Calu3 (cell line): ENCODE measurements at regions not wholly inside any gene's neighbourhood (a gene's known extent, or its start where the extent isn't known, plus 50 kb on each side); places are given as distances from the start of the nearest gene placed in this dataset.

Experiments used
- BruUV-seq: library from RNA; stranded (reverse); fragments of 400-500 nt; replicated peaks from 2 replicates; lab custom pipeline; 2021; lab: Mats Ljungman, UMichigan
- CTCF ChIA-PET: fragments of 300-600 bp; sonication (Branson Sonifier 250); formaldehyde crosslinking; loops from one replicate; lab custom pipeline; 2022; ENCODE audit warnings: antibody characterized with exemption; lab: Charles Lee
- DNase-seq: peaks from one replicate; pipeline ENCODE4 v3.0.0; 2022
- H3K27ac Mint-ChIP-seq: one replicate; pipeline ENCODE4 v1.8.0; 2022; ENCODE audit warnings: mixed read lengths; ENCODE audit not compliant: unreplicated experiment
- H3K27me3 Mint-ChIP-seq: one replicate; pipeline ENCODE4 v1.8.0; 2022; ENCODE audit warnings: mixed read lengths; ENCODE audit not compliant: unreplicated experiment
- H3K36me3 Mint-ChIP-seq: one replicate; pipeline ENCODE4 v1.8.0; 2022; ENCODE audit warnings: mild to moderate bottlenecking, moderate library complexity, mixed read lengths; ENCODE audit not compliant: insufficient read depth, unreplicated experiment
- H3K4me1 Mint-ChIP-seq: one replicate; pipeline ENCODE4 v1.8.0; 2022; ENCODE audit warnings: mild to moderate bottlenecking, low read depth, mixed read lengths; ENCODE audit not compliant: unreplicated experiment
- H3K4me3 Mint-ChIP-seq: one replicate; pipeline ENCODE4 v1.8.0; 2022; ENCODE audit warnings: mild to moderate bottlenecking, low read depth, moderate library complexity, mixed read lengths; ENCODE audit not compliant: unreplicated experiment
- H3K9me3 Mint-ChIP-seq: one replicate; pipeline ENCODE4 v1.8.0; 2022; ENCODE audit warnings: low read depth, mixed read lengths; ENCODE audit not compliant: unreplicated experiment
- intact Hi-C: fragments of 100-400 bp; cut with micrococcal nuclease; formaldehyde crosslinking; loops from one replicate; pipeline ENCODE4 v1.10.0; 2022; ENCODE audit not compliant: unreplicated experiment
- TF ChIP-seq, protein P1 (sequence below): fragments of 200-600 bp; IDR thresholded peaks from one replicate; pipeline ENCODE4 v1.8.0; 2022; ENCODE audit warnings: antibody characterized with exemption; ENCODE audit not compliant: unreplicated experiment

DNA sequence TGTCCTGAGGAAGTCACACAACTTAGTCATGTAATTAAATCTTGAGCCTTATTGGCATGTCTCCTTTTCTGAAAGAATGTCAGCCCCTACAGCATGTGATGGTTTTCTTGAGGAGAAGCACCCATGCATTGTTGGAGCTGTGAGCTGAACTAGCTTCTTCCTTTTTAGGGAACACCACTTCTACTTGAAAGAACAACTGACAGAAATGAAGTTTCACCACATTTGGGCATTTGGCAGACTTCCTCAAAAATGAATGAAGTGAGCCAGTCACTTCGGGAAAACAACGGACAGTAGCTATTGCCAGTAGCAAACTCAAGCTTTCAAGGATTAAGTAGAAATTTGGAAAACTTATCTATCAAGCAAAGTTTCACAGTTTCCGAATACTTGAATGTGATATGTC, 1351.3 kb downstream of the EFNB2 start:
- H3K9me3 Mint-ChIP-seq, result no peaks in the 10 kb centered on the region
- no peak overlapping the region for H3K4me3 Mint-ChIP-seq
- no peaks in the 10 kb centered on the region for H3K27me3 Mint-ChIP-seq
- TF ChIP-seq, protein P1, sequence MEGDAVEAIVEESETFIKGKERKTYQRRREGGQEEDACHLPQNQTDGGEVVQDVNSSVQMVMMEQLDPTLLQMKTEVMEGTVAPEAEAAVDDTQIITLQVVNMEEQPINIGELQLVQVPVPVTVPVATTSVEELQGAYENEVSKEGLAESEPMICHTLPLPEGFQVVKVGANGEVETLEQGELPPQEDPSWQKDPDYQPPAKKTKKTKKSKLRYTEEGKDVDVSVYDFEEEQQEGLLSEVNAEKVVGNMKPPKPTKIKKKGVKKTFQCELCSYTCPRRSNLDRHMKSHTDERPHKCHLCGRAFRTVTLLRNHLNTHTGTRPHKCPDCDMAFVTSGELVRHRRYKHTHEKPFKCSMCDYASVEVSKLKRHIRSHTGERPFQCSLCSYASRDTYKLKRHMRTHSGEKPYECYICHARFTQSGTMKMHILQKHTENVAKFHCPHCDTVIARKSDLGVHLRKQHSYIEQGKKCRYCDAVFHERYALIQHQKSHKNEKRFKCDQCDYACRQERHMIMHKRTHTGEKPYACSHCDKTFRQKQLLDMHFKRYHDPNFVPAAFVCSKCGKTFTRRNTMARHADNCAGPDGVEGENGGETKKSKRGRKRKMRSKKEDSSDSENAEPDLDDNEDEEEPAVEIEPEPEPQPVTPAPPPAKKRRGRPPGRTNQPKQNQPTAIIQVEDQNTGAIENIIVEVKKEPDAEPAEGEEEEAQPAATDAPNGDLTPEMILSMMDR, result no peak
- CTCF ChIA-PET, result no interaction called here
- DNase-seq, result no peak
- H3K36me3 Mint-ChIP-seq, result no peaks in the 10 kb centered on the region
- H3K27ac Mint-ChIP-seq, result no peak overlapping the region
- BruUV-seq, result no TSS peak
- H3K4me1 Mint-ChIP-seq, result no peaks in the 10 kb centered on the region
- intact Hi-C loops, result no loop called here

DNA sequence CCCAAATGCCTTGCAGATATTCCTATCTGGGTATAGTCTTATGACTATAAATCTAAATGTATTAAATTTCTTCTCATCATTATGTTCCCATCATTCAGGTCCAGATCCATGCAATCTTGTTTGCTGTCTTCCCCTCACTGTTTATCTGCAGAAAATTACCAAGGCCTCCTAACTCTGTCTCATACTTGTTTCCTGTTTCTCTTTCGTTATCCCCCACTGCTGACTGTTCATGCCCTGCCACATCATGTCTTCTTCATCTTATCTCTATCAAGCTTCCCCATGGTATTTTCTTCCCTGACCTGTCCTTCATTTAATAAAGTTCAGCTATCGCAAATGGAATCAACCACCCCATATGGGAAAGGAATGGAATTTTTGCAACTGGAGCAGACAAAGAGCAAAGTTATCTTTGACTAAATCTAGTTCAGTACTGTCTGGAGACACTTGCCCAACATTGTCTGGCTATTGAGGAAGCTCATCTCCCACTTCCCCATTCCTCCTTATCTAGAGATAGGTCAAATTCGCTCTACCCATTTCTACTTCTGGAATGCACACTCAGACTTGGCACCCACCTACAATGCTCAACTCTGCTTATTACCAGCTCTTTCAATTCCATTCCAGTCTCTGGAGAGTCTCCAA, 1358.1 kb downstream of the EFNB2 start:
- BruUV-seq, result no TSS peak
- Mint-ChIP-seq H3K4me3 (no peak overlapping the region), H3K4me1 (no peaks in the 10 kb centered on the region), H3K9me3 (no peaks in the 10 kb centered on the region), H3K27me3 (no peaks in the 10 kb centered on the region), H3K27ac (no peak overlapping the region), H3K36me3 (no peaks in the 10 kb centered on the region)
- CTCF ChIA-PET, result no interaction called here
- no peak for DNase-seq
- TF ChIP-seq, protein P1, result no peak
- intact Hi-C loops, result no loop called here

DNA sequence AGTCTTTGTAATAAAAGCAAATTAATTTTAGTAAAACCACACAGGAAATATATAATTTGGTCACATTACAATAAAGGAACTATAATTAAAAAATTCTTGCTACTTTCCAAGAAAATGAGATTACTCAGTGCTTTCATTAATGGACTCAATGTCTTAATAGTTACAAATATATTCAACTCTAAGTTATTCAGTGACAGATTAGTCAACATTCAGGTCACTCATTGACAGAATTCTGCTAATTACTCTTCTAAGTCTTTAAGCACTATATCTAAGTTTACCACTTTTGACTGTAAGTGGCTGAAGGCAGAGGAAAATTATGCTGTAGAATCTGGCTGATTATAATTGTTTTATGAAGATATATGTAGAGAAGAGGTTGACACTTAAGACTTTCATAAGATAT, 1365.0 kb downstream of the EFNB2 start:
- no peaks in the 10 kb centered on the region for H3K9me3 Mint-ChIP-seq
- H3K4me1 Mint-ChIP-seq, result peaks cover 5% of the 10 kb centered on the region
- no peaks in the 10 kb centered on the region for H3K27me3 Mint-ChIP-seq
- H3K36me3 Mint-ChIP-seq, result no peaks in the 10 kb centered on the region
- no peak overlapping the region for H3K27ac Mint-ChIP-seq
- TF ChIP-seq, protein P1, result no peak
- DNase-seq, result no peak
- no TSS peak for BruUV-seq
- intact Hi-C loops, result no loop called here
- no peak overlapping the region for H3K4me3 Mint-ChIP-seq
- CTCF ChIA-PET, result no interaction called here

DNA sequence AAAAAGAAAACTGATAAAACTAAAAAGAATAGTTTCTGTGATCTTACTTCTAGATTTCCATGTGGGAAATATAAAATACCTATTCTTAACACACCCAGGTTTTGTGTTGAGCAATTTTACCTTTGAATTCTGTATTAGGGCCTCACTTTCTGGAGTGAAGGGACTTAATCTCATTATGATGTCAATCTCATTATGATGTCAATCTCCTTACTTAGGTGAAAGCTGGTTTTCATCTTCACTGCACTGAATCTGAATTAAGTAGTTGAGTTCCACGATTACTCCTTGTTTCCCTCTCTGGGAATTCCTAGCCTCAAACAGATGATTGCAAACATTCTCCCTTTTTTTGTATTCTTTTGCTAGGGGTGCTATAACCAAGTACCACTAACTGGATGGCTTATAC, 1367.2 kb downstream of the EFNB2 start:
- no peaks in the 10 kb centered on the region for H3K27me3 Mint-ChIP-seq
- H3K9me3 Mint-ChIP-seq, result peaks cover 4% of the 10 kb centered on the region
- H3K36me3 Mint-ChIP-seq, result no peaks in the 10 kb centered on the region
- no peak overlapping the region for H3K27ac Mint-ChIP-seq
- BruUV-seq, result no TSS peak
- H3K4me1 Mint-ChIP-seq, result peaks cover 7% of the 10 kb centered on the region
- no peak for DNase-seq
- CTCF ChIA-PET, result no interaction called here
- intact Hi-C loops, result no loop called here
- H3K4me3 Mint-ChIP-seq, result no peak overlapping the region
- TF ChIP-seq, protein P1, result no peak
